Ovary (tissue), 7 donors: ENCODE measurements at regions not wholly inside any gene's neighbourhood (a gene's known extent, or its start where the extent isn't known, plus 50 kb on each side); places are given as distances from the start of the nearest gene placed in this dataset.

ENCODE experiments used
- DNase-seq, 5 donors: peaks; one replicate each; pipeline ENCODE4 v3.0.0-alpha.2; 2019 to 2020
- H3K27ac ChIP-seq, 2 donors: fragments of 200-600 bp; one replicate each; pipeline versions ENCODE4 v1.5.1 to v1.8.0; 2019 to 2022
- H3K27me3 ChIP-seq: fragments of 200-600 bp; one replicate; pipeline ENCODE4 v1.8.0; 2022
- H3K36me3 ChIP-seq: fragments of 200-600 bp; sonication (generic); one replicate; pipeline ENCODE4 v1.5.1; 2019
- H3K4me1 ChIP-seq: one replicate; pipeline ENCODE4 v1.8.1; 2013; ENCODE audit warnings: mild to moderate bottlenecking, moderate library complexity; ENCODE audit not compliant: insufficient read depth
- H3K4me3 ChIP-seq: fragments of 200-600 bp; sonication (generic); one replicate; pipeline ENCODE4 v1.5.1; 2017
- H3K9me3 ChIP-seq, 2 donors: fragments of 200-600 bp in 1 of 2; sonication (generic) in 1 of 2; one replicate each; pipeline versions ENCODE4 v1.5.1 to v1.8.1; 2013 to 2019; ENCODE audit warnings: mild to moderate bottlenecking in 1 of 2, moderate library complexity in 1 of 2
- CTCF ChIP-seq, 3 donors: fragments of 450-650 bp in 2 of 3; fragments of 200-600 bp in 1 of 3; IDR thresholded peaks; one replicate each; pipeline versions ENCODE4 v1.5.1 to v1.8.0; 2016 to 2022; ENCODE audit warnings: antibody characterized with exemption in 3 of 3, mild to moderate bottlenecking in 1 of 3
- EP300 ChIP-seq: sonication (generic); formaldehyde crosslinking; IDR thresholded peaks from one replicate; pipeline ENCODE4 v1.6.1; 2017; ENCODE audit warnings: antibody characterized with exemption
- POLR2A ChIP-seq: fragments of 450-650 bp; IDR thresholded peaks from one replicate; pipeline ENCODE4 v1.6.1; 2017; ENCODE audit warnings: antibody characterized with exemption, mild to moderate bottlenecking, moderate library complexity
- WGBS, 3 donors: extraction: QIAGEN DNeasy Blood & Tissue Kit in 1 of 3; methylation state at CpG; one replicate each; pipeline versions ENCODE4 v1.1.5 to v1.1.7; 2013 to 2017; 5-methylcytosine and 5-hydroxymethylcytosine counted together
- intact Hi-C, 4 donors: fragments of 100-400 bp; cut with DNase I; formaldehyde crosslinking; loops; one replicate each; pipeline versions ENCODE4 v1.11.0 to v1.15.1; 2022 to 2023
- donor health status: DM: no; HTN: no; CAD: no; lungs with moderate emphysema.
- donor health status: DM: no; HTN: no; CAD: no.
- donor health status: Bipolar disorder and iron deficiency.
- donor health status: DM: no; HTN: no; CAD: no.
- donor health status: DM: yes; HTN: yes; CAD: no.

- 73 to 80% (median 79%) methylated on average over 3 of the region's 3 CpGs for WGBS, 3 donors
- no peak for TF ChIP-seq CTCF (IDR thresholded peaks at IDR 0.05)
- no peak for TF ChIP-seq POLR2A
- no peak for TF ChIP-seq EP300
- Histone ChIP-seq H3K27me3 (no peaks in the 10 kb centered on the region), H3K4me3 (no peak overlapping the region), H3K4me1 (no peaks in the 10 kb centered on the region), H3K27ac (no peak overlapping the region), H3K36me3 (no peaks in the 10 kb centered on the region), H3K9me3 (no peaks in the 10 kb centered on the region)
- no peak for DNase-seq
- intact Hi-C loops, result no loop called here
Observed at GRCh38 chr16:63592852-63593251, 1529.0 kb downstream of the CDH11 start.

- Histone ChIP-seq H3K27me3 (no peaks in the 10 kb centered on the region), H3K36me3 (no peaks in the 10 kb centered on the region), H3K4me3 (no peak overlapping the region), H3K4me1 (no peaks in the 10 kb centered on the region), H3K9me3 (no peaks in the 10 kb centered on the region), H3K27ac (no peak overlapping the region)
- intact Hi-C loops, result no loop called here
- 61 to 63% (median 63%) methylated on average over 5 of the region's 5 CpGs for WGBS, 3 donors
- no peak for TF ChIP-seq CTCF (IDR thresholded peaks at IDR 0.05)
- no peak for TF ChIP-seq EP300
- no peak for TF ChIP-seq POLR2A
- DNase-seq, result no peak
Observed at GRCh38 chr16:63581570-63581969, 1540.3 kb downstream of the CDH11 start.

- intact Hi-C loops, result no loop called here
- Histone ChIP-seq H3K9me3 (no peaks in the 10 kb centered on the region), H3K27me3 (no peaks in the 10 kb centered on the region), H3K4me1 (no peaks in the 10 kb centered on the region), H3K4me3 (no peak overlapping the region), H3K36me3 (no peaks in the 10 kb centered on the region), H3K27ac (no peak overlapping the region)
- DNase-seq, result no peak
- TF ChIP-seq EP300, result no peak
- TF ChIP-seq CTCF (IDR thresholded peaks at IDR 0.05), result no peak
- no peak for TF ChIP-seq POLR2A
- 77 to 92% (median 85%) methylated on average over 1 of the region's 1 CpG for WGBS, 3 donors
Observed at GRCh38 chr16:63578791-63579190, 1542.6 kb upstream of the CDH8 start.

- Histone ChIP-seq H3K27me3 (no peaks in the 10 kb centered on the region), H3K4me3 (no peak overlapping the region), H3K9me3 (no peaks in the 10 kb centered on the region), H3K27ac (no peak overlapping the region), H3K4me1 (no peaks in the 10 kb centered on the region), H3K36me3 (no peaks in the 10 kb centered on the region)
- DNase-seq, result no peak
- intact Hi-C loops, result no loop called here
- TF ChIP-seq EP300 (no peak), POLR2A (no peak), CTCF (IDR thresholded peaks at IDR 0.05) (no peak)
Observed at GRCh38 chr16:63577891-63578290, 1541.7 kb upstream of the CDH8 start.

- Histone ChIP-seq H3K36me3 (no peaks in the 10 kb centered on the region), H3K4me1 (no peaks in the 10 kb centered on the region), H3K4me3 (no peak overlapping the region), H3K27ac (no peak overlapping the region), H3K9me3 (no peaks in the 10 kb centered on the region), H3K27me3 (no peaks in the 10 kb centered on the region)
- TF ChIP-seq EP300, result no peak
- TF ChIP-seq CTCF (IDR thresholded peaks at IDR 0.05), result no peak
- 18 to 29% (median 25%) methylated on average over 1 of the region's 1 CpG for WGBS, 3 donors
- intact Hi-C loops, result no loop called here
- no peak for DNase-seq
Observed at GRCh38 chr16:63575041-63575440, 1538.8 kb upstream of the CDH8 start.
